ENCODE measurements at regions not wholly inside any gene's neighbourhood (a gene's known extent, or its start where the extent isn't known, plus 50 kb on each side); places are given as distances from the start of the nearest gene placed in this dataset.
"Not testable (repeated sequence)": the region's sequence is repeated elsewhere in the genome, so short reads cannot be mapped to it uniquely, and the experiment has no call there.

DNA sequence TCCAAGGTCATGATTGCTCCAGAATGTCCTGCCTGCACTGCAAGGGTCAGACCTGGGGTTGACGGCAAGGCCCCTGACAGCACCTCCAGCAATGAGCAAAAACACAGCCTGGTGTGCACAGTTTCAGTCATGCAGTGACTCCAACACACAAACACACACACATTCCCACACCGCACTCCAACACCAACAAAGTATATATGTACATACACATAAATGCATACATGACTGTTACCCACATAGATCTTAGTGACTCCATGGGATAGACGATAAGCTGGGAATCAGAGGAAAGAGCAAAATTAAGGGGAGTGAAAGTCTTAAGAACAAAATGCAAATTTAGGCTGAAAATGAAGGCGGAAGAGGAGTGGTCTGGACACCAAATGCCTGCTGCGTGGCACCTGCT is 112.7 kb upstream of the TEKT4 start:
- no peak for DNase-seq (ENCODE audit: low spot score)
- Histone ChIP-seq H3K4me3 (no peak overlapping the region), H3K27ac (no peak overlapping the region)
- TF ChIP-seq CTCF (IDR thresholded peaks at IDR 0.05), result no peak

- no peak for DNase-seq (ENCODE audit: low spot score)
- Histone ChIP-seq H3K4me3 (no peak overlapping the region), H3K27ac (no peak overlapping the region)
- no peak for TF ChIP-seq CTCF (IDR thresholded peaks at IDR 0.05)
These were observed 112.0 kb upstream of the TEKT4 start for GRCh38 chr2:94759211-94759610.

GRCh38 chr2:94762600-94762999 is 108.6 kb upstream of the TEKT4 start:
- TF ChIP-seq CTCF (IDR thresholded peaks at IDR 0.05), result no peak
- DNase-seq (ENCODE audit: low spot score), result no peak
- H3K27ac ChIP-seq, result no peak overlapping the region
- no peak overlapping the region for H3K4me3 ChIP-seq

GRCh38 chr2:94763318-94763717 is 107.9 kb upstream of the TEKT4 start:
- DNase-seq (ENCODE audit: low spot score), result no peak
- Histone ChIP-seq H3K27ac (no peak overlapping the region), H3K4me3 (no peak overlapping the region)
- no peak for TF ChIP-seq CTCF (IDR thresholded peaks at IDR 0.05)

DNA sequence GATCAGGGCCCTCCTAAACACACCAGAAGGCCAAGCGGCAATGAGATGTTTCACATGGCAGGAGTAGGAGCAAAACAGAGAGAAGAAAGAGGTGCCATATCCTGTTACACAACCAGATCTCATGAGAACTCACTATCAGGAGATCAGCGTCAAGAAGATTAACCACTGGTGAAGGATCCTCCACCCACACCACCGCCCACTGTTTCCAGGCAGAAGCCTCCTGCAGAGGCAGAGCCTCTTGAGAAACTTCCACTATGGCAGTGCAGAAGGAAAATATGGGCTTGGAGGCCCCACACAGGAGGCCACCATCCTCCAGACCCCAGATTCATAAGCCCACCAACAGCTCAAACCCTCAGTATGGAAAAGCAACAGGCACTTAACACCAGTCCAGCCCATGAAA is 106.9 kb upstream of the TEKT4 start:
- H3K4me3 ChIP-seq; H3K27ac ChIP-seq; DNase-seq (ENCODE audit: low spot score): not testable (repeated sequence)

- no peak overlapping the region for H3K4me3 ChIP-seq
- no peak overlapping the region for H3K27ac ChIP-seq
- TF ChIP-seq CTCF (IDR thresholded peaks at IDR 0.05), result no peak
- DNase-seq (ENCODE audit: low spot score), result no peak
These were observed 103.9 kb upstream of the TEKT4 start for GRCh38 chr2:94767336-94767735.

DNA sequence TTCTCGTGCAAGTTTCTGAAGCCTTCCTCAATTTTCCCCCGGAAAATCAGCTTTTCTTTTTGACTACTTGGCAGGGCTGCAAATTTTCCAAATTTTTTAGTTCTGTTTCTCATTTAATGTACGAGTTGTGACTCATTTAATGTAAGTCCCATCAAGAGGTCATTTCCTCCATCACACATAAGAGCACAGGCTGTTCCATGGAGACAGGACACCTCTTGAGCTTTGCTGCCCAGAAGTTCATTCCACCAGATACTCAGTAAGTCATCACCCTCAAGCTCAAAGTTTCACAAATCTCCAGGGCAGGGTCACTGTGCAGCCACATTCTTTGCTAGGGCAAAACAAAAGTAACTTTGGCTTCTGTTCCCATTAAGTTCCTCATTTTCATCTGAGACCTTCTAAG is 101.5 kb upstream of the TEKT4 start:
- Histone ChIP-seq H3K27ac (no peak overlapping the region), H3K4me3 (no peak overlapping the region)
- DNase-seq (ENCODE audit: low spot score), result no peak
- TF ChIP-seq CTCF (IDR thresholded peaks at IDR 0.05), result no peak

DNA sequence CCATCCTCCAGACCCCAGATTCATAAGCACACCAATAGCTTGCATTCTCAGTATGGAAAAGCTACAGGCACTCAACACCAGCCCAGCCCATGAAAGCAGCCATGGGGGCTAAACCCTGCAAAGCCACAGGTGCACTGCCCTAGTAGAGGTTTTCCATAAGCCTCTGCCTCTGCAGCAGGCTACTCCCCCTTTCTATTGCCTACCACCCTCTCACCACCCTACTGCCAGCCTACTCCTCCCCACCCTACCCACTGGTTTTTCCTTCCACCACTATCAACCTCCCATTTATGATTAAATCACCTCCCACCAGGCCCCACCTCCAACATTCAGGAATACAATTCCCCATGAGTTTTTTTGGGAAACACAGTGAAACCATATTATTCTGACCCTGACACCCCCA is 96.4 kb upstream of the TEKT4 start:
- Histone ChIP-seq H3K4me3 (no peak overlapping the region), H3K27ac (no peak overlapping the region)
- DNase-seq (ENCODE audit: low spot score), result no peak
- TF ChIP-seq CTCF (IDR thresholded peaks at IDR 0.05), result no peak

Data from coronary artery (tissue), 2 donors.